Lung microvascular endothelial cell (primary cell): ENCODE measurements at regions not wholly inside any gene's neighbourhood (a gene's known extent, or its start where the extent isn't known, plus 50 kb on each side); places are given as distances from the start of the nearest gene placed in this dataset.

ENCODE experiments used
- DNase-seq, 2 donors: peaks; one replicate each; pipeline versions ENCODE4 v3.0.0 to v3.0.0-alpha.2; 2010; ENCODE audit warnings: low read depth in 2 of 2

DNA sequence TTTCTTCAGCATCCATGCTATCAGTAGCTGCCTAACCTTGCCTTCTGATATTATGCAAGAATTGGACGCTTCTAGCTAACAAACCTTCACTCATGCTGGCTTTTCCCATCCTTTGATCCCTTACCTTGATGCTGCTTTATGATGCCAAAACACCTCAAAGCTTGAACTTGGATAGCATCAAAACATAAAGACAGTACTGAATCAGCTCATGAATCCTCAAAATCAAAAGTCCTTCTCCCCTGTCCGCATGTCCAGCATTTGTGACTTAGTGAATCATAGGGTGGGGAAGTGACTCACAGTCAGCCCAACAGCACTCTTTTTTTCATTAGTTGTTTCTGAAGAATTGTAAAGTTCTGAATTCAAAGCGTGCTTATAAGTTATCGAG lies 89.5 kb upstream of the PIK3CG start:
- DNase-seq = peak; percentile 75 to 89

DNA sequence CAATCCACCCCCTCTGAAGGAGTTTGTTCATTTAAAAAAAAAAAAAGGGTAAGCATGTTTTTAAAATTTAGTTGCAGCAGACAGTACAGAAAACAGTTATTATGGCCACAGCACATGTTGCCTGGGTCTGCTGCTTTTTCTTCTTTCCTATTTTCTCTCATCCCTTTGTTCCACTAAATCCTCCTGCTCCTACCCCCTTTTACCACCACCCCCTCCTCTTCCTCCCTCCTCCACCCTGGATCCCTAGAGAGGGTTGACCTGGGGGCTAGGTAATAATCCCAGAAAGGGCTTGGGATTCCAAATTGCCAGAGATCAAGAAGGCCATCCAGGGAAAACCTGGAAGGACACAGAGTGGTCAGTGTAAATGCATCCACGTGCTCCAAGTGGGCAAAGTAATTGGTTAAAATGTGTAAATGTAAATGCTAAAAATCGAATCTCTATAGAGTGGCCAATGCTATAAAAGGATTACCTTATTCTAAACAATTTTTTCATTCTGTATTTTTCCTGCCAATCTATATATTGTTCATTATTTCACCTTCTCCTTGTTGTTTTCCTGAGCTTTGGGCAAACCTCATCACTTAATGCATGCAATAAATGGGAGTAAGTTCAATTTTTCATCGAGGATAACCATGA lies 89.0 kb upstream of the PIK3CG start:
- DNase-seq = no peak

DNA sequence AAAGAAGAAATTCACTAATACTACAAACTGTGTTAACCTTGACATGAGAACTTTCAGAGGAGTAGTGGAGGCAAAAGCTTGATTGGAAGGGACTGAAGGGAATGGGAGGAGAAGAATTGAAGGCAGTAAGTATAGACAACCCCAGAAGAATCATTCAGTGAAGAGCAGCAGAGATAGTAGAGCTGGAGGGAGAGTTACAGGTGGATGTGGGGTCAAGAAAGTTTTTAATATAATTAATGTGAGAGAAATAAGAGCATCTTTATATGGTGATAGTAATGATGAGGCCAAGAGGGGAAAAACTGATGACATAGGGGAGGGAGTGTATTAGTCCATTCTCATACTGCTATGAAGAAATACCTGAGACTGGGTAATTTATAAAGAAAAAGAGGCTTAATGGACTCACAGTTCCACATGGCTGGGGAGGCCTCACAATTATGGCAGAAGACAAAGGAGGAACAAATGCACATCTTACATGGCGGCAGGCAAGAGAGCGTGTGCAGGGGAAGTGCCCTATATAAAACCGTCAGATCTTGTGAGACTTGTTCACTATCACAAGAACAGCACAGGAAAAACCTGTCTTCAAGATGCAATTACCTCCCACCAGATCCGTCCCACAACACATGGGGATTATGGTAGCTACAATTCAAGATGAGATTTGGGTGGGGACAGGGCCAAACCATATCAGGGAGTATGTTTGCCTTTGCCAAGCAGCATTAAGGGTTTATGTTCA lies 88.3 kb upstream of the PIK3CG start:
- DNase-seq = no peak

DNA sequence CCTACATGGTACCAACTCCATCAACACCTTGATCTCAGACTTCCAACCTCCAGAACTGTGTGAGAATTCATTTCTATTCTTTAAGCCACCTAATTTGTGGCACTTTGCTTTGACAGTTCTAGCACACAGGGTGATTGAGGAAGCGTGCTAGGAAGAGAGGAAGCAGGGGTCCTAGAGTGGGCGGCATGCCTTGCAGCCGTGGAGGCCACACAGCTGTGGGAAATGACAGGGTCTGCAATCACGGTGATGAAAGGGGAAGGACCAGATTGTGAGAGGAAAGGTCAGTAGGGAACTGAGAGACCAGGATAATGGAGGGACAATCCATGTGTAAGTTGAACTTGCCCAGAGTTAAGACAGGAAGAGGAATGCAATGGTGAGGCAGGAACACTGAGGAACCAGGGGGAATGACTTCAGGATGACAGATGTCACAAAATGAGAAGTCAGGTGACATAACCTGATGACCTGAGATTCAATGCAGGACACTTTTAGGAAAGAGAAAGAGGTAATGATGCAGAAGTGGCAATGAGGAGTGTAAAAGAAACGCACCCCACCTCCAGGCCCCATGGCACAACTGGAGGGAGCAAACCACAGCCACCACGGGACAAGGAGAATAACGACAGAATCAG lies 87.3 kb upstream of the PIK3CG start:
- DNase-seq = no peak

DNA sequence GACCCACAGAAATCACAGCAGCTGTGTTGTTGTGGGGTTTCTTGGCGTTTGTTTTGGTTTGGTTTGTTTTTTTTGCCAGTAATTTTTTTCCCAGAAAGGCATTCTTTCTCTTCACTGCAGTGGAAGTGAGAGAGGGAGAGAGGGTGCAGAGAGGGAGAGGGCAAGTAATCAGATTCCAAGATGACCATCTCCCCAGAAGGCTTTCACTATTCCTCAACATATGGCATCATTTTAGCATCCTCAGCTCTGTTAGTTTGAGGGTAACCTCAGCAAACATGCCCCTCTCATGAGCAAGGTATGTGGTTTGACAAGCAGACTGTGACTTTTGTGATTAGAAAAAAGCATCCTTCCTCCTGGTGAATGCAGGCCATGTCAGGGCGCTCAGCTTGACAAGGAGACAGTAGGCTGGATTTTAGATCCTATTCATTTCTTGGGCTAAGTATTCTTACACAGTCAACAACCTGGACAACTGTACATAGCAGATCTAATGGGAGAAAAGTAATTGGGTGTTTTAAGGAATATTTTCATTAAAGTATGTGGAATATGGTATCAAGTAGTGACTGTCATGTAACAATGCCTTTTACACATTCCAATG lies 86.3 kb upstream of the PIK3CG start:
- no peak for DNase-seq

DNA sequence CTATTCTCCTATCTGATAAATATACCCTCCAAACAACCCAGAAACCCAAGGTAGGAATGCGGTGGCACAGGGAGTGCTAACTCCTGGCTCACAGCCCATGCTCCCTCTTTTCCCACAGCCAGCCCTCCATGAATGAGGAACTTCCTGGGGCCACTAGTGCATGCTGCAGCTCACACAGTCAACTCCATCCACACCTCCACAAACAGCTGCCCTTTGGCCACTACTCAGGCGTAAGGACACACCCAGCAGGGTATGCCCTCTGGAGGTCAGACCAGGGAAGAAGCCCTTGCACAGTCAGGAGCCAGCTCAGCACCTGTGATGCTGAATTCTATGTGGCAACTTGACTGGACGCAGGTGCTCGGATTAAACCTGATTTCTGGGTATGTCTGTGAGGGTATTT lies 85.2 kb upstream of the PIK3CG start:
- DNase-seq = no peak

DNA sequence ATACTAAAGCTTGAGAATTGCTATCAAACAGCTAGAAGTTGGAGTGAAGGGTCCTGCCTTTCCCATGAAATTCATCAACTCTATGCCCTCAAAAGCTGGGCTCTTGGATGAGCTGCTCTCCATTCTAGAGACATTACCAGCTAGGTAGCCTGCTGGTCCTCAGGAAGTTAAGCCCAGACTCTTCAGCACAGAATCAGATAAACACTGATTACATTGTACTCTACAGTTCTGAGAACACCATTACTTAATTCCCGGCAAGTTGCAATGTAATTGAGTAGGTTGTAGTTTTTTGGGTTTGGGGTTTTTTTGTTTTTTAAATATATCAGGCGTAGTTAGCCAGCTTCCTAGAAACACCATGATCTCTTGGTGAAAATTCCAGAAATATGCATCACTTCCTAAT lies 84.1 kb upstream of the PIK3CG start:
- no peak for DNase-seq

DNA sequence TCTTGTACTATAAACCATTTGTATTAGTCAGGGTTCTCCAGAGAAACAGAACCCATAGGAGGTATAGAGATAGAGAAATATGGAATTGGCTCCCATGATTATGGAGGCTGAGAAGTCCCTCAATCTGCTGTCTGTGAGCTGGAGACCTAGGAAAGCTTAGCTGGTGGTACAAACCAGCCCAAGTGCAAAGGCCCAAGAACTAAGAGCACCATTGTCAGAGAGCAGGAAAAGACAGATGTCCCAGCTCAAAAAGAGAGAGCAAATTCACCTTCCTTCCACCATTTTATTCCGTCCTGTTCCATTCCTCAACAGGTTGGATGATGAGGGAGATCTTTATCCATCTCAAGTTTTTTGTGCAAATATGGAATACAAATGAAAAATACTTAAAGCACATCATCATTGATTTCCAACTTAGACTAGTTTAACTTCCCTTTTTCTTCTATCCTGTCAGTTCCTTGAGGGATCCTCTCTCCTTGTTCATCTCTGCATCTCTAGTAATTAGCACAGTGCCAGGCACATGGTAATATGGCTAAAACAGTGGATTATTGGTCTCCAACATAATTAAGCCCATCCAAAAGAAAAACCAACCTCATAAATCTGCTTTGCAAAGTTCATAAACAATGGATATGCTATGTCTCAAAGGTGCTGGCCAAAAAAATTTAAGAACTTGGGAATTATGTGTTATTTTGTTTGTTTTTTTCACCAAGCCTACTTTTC lies 83.1 kb upstream of the PIK3CG start:
- no peak for DNase-seq

DNA sequence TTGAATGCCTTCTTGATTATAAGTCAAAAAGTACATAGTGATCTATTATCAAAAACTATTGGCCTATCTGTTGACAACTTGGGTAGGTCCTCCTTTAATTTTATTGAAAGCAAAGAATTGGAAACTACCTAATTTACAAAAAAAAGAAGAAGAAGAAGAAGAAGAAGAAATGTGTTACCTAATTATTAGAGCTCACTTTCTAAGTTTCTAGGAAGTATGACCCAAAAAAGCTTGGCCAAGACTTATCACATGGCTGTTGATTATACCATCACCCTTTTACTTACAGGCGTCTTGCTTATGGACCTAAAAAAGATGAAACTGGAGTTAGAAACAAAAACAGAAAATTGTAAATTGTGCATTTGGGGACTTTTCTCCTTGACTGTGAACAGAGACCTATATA lies 81.8 kb upstream of the PIK3CG start:
- DNase-seq = no peak

DNA sequence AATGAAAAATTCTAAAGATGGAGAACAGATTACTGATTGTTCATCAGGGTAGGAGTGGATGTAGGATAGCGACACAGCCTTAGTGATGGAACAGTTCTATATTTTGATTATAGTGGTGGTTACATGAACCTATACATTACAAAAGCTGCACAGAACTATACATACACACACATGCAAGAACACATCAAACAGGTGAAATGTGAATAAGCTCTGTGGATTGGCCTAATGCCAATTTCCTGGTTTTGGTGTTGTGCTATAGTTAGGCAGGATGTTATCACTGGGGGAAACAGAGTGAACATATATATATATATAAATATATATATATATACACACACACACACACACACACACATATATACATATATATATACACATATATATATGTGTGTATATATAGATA lies 76.4 kb upstream of the PIK3CG start:
- no peak for DNase-seq

DNA sequence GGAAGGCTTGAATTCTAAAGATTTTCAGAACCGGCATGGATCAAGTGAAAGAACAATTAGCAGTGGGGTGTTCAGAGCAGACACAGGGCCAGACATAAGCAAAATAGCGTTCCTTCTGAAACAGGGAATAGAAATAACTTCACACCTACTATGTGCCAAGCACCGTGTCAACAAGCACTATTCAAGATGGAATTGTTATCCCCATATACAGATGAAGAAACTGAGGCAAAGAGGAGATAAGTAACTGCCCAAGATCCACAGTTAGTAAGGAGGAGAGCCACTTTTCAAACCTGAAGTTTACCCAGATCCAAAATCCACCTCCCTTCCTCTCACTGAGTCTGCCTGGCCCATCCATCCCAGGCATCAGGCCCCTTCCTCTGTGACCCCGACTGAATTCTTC lies 73.6 kb upstream of the PIK3CG start:
- no peak for DNase-seq

DNA sequence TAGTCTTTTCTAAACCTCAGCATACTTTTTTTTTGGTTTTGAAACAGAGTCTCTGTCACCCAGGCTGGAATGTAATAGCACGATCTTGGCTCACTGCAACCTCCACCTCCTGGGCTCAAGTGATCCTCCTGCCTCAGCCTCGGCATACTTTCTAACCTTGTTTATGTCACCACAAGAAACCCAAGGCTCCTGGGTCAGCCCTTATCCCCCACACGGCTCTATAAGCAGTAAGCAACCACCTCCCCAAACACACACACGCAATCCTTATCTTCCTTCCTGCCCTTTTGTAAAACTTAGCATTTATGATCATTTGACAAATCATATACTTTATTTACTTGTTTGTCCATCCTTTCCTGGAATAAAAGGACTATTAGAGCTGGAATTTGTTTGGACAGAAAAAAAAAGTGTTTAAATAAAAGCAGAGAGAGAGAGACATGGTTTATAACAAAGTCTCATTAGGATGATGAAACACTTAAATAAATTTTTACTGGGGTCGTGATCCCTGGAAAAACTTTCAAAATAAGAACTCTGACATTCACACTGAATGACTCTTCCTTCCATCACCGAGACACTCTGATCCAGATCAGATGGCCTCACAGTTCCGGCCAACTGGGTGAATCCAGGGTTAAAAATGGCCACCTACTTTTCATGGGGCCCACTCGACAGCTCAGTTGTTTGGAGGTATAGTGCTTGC lies 72.7 kb upstream of the PIK3CG start:
- DNase-seq = no peak

DNA sequence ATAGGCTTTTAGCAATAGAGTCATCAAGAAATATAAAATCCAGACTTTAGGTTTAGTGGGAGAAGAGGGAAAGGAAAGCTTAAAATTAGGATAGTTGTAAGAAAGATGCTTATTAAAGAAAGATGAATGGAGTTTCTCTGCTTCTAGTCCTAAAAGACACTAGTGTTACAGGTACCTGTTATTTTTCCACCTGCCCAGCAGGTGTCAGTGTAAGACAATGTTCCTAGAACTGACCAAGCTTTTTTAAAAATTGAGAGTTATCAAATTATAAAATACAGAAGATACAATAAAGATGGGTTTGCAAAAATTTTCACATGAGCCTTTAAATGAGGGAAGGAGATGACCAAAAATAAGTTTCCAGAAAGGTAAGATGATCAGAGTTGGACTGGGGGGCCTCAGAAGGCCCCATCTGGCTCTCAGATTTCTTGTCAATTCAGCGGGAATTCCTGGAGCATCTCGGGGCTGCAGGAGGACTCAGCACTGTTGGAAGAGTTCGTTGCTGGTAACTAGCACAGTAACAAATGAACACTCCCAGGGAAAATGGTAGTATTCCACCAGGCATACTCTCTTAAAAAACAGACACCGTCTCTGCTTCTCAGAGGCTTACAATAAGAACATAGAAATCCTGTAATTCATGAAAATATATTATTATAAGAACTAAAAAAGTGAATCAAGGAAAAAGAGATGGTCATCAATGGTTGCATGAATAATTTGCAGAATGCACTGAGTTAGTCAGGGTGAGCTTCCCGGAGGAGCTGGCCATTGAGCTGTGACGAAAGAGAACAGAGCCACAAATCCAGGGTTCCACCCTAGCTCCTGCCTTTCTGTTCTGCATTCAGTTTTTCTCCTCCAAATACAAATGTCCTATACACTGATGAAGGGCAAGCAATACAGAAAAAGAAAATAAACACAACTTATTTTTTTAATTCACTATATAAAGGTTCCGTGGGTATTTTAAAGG lies 71.8 kb upstream of the PIK3CG start:
- DNase-seq = peak in 1 of 2 donors; percentile 65

DNA sequence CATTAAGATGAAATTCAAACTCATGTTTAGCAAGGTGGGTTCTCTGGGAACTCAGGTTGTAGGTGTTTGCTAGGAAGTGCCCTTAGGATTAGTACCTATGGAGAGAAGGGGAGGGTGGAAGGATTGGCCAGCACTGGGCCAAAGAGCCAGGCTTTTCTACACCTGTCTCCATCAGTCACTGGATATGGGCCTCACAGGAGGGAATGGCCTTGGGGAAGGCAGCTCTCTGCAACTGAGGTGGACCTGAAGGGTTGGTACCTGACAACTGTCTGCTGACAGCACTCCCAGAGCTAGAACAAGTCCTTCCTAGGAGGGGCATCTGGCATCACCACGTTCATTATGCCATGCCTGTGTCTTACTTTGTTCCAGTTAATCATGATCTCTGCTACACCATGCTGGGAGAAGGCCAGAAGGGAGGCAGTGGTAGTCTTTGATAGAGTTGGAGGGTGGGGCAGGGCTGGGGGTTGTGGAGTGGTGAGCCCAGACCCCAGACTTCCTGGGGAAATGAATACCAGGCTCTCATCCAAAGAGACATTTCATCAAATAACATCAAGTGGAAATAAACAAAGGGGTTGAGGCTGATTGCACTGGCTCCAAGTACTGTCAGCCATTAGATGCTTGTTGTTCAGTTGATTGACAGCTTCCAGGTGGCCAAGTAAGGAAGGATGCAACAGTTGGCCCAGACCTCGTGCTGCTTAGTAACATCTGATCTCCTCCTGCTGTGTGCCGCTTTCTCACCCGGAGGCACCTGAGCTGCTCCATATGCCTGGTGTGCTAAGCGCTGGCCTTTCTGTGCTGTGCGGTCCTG lies 70.6 kb upstream of the PIK3CG start:
- peak; percentile 15 to 52 for DNase-seq

DNA sequence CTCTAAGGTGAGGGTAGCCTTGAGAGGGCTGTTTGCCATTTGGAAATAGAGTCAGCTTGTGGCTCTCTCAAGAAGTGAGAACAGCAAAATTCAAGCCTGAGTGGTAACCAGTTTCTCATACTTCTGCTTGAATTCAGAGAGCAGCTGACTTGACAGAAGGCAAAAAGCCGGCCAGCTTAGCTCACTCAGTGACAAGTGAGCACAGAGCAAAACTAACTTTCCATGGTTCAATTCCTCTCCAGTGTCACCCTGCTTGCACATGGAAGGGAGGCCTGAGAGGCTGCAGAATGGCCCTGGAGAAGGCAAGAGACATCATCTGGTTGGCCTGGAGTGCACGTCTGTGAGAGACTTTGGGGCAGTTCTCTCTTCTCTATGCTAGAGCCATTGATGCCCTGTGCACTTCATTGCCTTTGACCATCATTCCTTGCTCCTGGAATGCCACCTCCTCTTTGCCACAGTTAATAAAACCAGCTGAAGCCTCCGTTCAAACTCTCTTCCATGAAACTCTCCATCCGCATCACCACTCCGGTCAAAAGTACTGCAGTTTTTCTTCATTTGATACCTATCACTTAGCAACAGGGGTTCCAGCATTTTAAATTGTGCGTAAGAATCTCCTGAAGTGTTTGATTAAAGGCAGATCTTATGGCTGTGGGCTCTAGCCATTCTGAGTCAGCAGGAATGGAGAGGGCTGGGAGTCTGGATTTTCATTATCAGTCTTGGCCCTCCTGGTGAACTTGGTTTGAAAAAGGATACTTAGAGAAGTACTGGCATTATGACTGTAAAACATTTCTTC lies 69.8 kb upstream of the PIK3CG start:
- no peak for DNase-seq

DNA sequence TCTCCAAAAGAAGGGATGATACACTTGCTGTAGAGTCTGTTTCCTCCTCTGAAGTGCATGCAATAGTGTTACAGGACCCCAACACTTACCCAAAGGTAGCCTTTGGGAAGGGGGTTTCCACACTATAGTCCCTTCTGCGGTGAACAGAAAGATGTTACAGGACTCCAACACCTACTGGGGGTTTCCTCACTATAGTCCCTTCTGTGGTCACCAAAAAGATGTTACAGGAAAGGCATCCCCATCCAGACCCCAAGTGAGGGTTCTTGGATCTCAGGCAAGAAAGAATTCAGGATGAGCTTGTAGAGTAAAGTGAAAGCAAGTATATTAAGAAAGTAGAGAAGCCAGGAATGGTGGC lies 69.2 kb upstream of the PIK3CG start:
- DNase-seq = no peak

DNA sequence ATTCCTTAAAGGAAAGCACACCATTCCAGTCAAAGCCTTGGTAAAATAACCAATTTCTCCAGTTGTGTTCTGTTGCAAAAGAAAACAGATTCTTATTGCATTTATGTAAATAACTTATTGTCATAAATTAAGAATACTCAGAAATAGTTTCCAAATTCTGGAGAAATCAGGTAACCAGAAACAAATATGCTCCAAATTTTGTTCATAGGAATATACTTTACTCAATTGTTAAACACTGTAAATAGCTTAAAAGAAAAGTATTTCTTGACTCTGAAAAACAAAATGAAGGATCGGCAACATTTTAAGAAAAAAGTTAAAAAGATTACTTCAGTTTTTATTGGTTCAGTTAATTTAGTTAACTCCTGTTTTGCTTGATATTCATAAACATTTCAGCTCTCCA lies 67.1 kb upstream of the PIK3CG start:
- no peak for DNase-seq

DNA sequence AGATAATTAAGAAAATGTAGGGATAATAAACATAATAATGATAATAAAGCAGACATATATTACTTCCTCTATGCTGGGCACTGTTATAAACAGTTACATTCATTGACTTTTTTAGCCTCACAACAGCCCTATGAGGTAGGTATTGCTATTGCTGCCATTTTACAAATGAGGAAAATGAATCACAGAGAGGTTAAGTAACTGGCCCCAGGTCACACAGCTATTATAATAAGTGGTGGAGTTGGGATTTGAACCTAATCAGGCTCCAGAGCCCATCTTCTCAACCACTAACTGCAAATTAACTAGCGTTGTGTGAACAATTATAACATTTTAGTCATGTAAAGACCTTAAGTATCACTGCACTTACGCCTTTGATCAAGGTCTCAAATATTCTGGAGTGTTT lies 62.5 kb upstream of the PIK3CG start:
- no peak for DNase-seq

DNA sequence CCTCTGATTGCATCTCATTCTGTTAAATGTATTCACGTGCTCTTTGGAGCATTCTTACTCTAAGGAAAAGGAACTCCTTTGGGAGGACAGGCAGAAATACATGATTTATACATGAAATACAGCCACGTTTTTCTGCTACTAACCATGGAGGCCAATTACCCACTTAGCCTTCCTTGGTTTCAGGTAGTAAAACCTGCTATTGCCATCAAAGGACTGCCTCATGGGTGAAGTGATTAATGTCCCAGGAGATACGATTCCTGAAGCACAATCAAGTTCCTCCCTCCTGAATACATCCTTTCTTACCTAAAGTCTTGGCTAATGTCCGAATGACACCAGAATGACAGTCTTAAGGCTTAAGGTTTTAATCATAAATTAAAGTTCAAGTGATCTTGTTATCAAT lies 58.5 kb upstream of the PIK3CG start:
- DNase-seq = no peak
